H1 (cell line): ENCODE measurements at regions not wholly inside any gene's neighbourhood (a gene's known extent, or its start where the extent isn't known, plus 50 kb on each side); places are given as distances from the start of the nearest gene placed in this dataset.

Source experiments
- CTCF ChIA-PET: fragments of 300-600 bp; sonication (Branson Sonifier 250); formaldehyde crosslinking; loops from one replicate; lab custom pipeline; 2021; ENCODE audit not compliant: partially characterized antibody; lab: Charles Lee
- POLR2A ChIA-PET: fragments of 300-600 bp; sonication (Branson Sonifier 250); formaldehyde crosslinking; loops from one replicate; lab custom pipeline; 2021; ENCODE audit warnings: inconsistent platforms; ENCODE audit not compliant: partially characterized antibody; lab: Charles Lee
- DNase-seq, 2 experiments: peaks; one replicate each; pipeline versions ENCODE4 v3.0.0 to v3.0.0-alpha.2; 2010 to 2022; ENCODE audit warnings: low spot score in 2 of 2, low read depth in 1 of 2, mixed read lengths in 1 of 2
- FAIRE-seq: peaks from 2 replicates; lab custom pipeline; 2011; peaks lifted over from hg19 to GRCh38; lab: Jason Lieb, UNC
- H2AFZ ChIP-seq: 2 replicates; pipeline ENCODE4 v1.8.1; 2012; ENCODE audit warnings: low read length, inconsistent platforms
- H2AK5ac ChIP-seq: 2 replicates; pipeline ENCODE4 v1.6.1; 2013; ENCODE audit warnings: low read depth, low read length
- H2BK120ac ChIP-seq: replicated peaks from 2 replicates; pipeline ENCODE3; 2013; ENCODE audit warnings: low read depth, low read length, inconsistent platforms
- H2BK12ac ChIP-seq: 2 replicates; pipeline ENCODE4 v1.6.1; 2013; ENCODE audit warnings: low read depth, low read length
- H2BK15ac ChIP-seq: 2 replicates; pipeline ENCODE4 v1.6.1; 2013; ENCODE audit warnings: low read length
- H2BK20ac ChIP-seq: 2 replicates; pipeline ENCODE4 v1.6.1; 2013; ENCODE audit warnings: low read length
- H2BK5ac ChIP-seq: 2 replicates; pipeline ENCODE4 v1.6.1; 2013; ENCODE audit warnings: low read depth, low read length
- H3K14ac ChIP-seq: 2 replicates; pipeline ENCODE4 v1.6.1; 2013; ENCODE audit warnings: inconsistent platforms; ENCODE audit not compliant: insufficient read length
- H3K18ac ChIP-seq: 2 replicates; pipeline ENCODE4 v1.6.1; 2013; ENCODE audit warnings: low read length; ENCODE audit errors: extremely low read depth
- H3K23ac ChIP-seq: 2 replicates; pipeline ENCODE4 v1.6.1; 2013; ENCODE audit warnings: inconsistent platforms; ENCODE audit not compliant: insufficient read length
- H3K23me2 ChIP-seq: 2 replicates; pipeline ENCODE4 v1.6.1; 2013; ENCODE audit warnings: low read depth, low read length
- H3K27ac ChIP-seq: 2 replicates; pipeline ENCODE4 v1.6.1; 2011; ENCODE audit warnings: low read depth, low read length, inconsistent platforms
- H3K27me3 ChIP-seq, 4 experiments: replicated peaks in 1 of 4; 1 replicate in 1 of 4; 2 replicates in 3 of 4; pipeline versions ENCODE4 v1.6.1 to v1.8.1; 2011 to 2013; ENCODE audit warnings: low read length in 3 of 4, mild to moderate bottlenecking in 3 of 4, inconsistent platforms in 2 of 4, mixed read lengths in 2 of 4, moderate library complexity in 1 of 4; ENCODE audit not compliant: control insufficient read depth in 3 of 4, insufficient read depth in 3 of 4; ENCODE audit errors: extremely low read depth in 1 of 4
- H3K36me3 ChIP-seq, 4 experiments: 2 replicates each; pipeline versions ENCODE4 v1.6.1 to v1.8.1; 2011 to 2013; ENCODE audit warnings: mild to moderate bottlenecking in 4 of 4, low read length in 3 of 4, moderate library complexity in 2 of 4, control low read depth in 1 of 4, inconsistent platforms in 1 of 4; ENCODE audit not compliant: insufficient read depth in 4 of 4, control insufficient read depth in 2 of 4
- H3K4ac ChIP-seq: replicated peaks from 2 replicates; pipeline ENCODE3; 2013; ENCODE audit warnings: low read length, low read depth, mixed read lengths, inconsistent platforms; ENCODE audit not compliant: insufficient read length
- H3K4me1 ChIP-seq, 4 experiments: replicated peaks in 1 of 4; 1 replicate in 1 of 4; 2 replicates in 3 of 4; pipeline versions ENCODE4 v1.6.1 to v1.8.1; 2011 to 2013; ENCODE audit warnings: low read length in 3 of 4, inconsistent platforms in 2 of 4, mixed read lengths in 1 of 4; ENCODE audit not compliant: insufficient read depth in 4 of 4, control insufficient read depth in 3 of 4
- H3K4me2 ChIP-seq, 2 experiments: 2 replicates each; pipeline versions ENCODE4 v1.6.1 to v1.8.1; 2011 to 2013; ENCODE audit warnings: low read depth in 2 of 2, low read length in 2 of 2, control low read depth in 1 of 2, inconsistent platforms in 1 of 2, mild to moderate bottlenecking in 1 of 2; ENCODE audit not compliant: insufficient read depth in 1 of 2
- H3K4me3 ChIP-seq, 4 experiments: fragments of 200-600, 300-600 bp in 1 of 4; sonication (generic), shearing (Covaris generic), sonication (Bioruptor Twin) in 1 of 4; 2 replicates each; pipeline versions ENCODE4 v1.5.1 to v1.8.1; 2011 to 2016; ENCODE audit warnings: low read length in 4 of 4, low read depth in 3 of 4, control low read depth in 2 of 4, inconsistent platforms in 2 of 4, mild to moderate bottlenecking in 2 of 4, mixed read lengths in 1 of 4, moderate library complexity in 1 of 4; ENCODE audit not compliant: insufficient read depth in 2 of 4; ENCODE audit errors: extremely low read depth in 1 of 4
- H3K56ac ChIP-seq: replicated peaks from 2 replicates; pipeline ENCODE3; 2013; ENCODE audit warnings: low read depth, mild to moderate bottlenecking, mixed read lengths, low read length, inconsistent platforms; ENCODE audit not compliant: insufficient read length
- H3K79me1 ChIP-seq: 2 replicates; pipeline ENCODE4 v1.6.1; 2013; ENCODE audit warnings: low read depth, low read length, control low read depth
- H3K79me2 ChIP-seq, 2 experiments: 2 replicates each; pipeline versions ENCODE4 v1.6.1 to v1.8.1; 2012 to 2013; ENCODE audit warnings: low read length in 2 of 2, mild to moderate bottlenecking in 2 of 2, inconsistent platforms in 1 of 2; ENCODE audit not compliant: insufficient read depth in 2 of 2, control insufficient read depth in 1 of 2
- H3K9ac ChIP-seq, 4 experiments: replicated peaks in 1 of 4; 1 replicate in 1 of 4; 2 replicates in 3 of 4; pipeline versions ENCODE4 v1.6.1 to v1.8.1; 2011 to 2013; ENCODE audit warnings: low read depth in 3 of 4, low read length in 3 of 4, control low read depth in 2 of 4, mild to moderate bottlenecking in 2 of 4, moderate library complexity in 2 of 4, inconsistent platforms in 1 of 4; ENCODE audit errors: extremely low read depth in 1 of 4
- H3K9me3 ChIP-seq, 2 experiments: 2 replicates each; pipeline versions ENCODE4 v1.6.1 to v1.8.1; 2012 to 2013; ENCODE audit warnings: mild to moderate bottlenecking in 2 of 2, moderate library complexity in 2 of 2, control low read depth in 1 of 2, inconsistent platforms in 1 of 2, low read depth in 1 of 2, low read length in 1 of 2, mixed read lengths in 1 of 2; ENCODE audit not compliant: insufficient read depth in 2 of 2
- H4K20me1 ChIP-seq, 2 experiments: replicated peaks in 1 of 2; 2 replicates each; pipeline versions ENCODE3 to v1.8.1; 2011 to 2013; ENCODE audit warnings: inconsistent platforms in 2 of 2, low read length in 2 of 2, mild to moderate bottlenecking in 1 of 2; ENCODE audit not compliant: insufficient read depth in 2 of 2, control insufficient read depth in 1 of 2
- H4K5ac ChIP-seq: 2 replicates; pipeline ENCODE4 v1.6.1; 2013; ENCODE audit warnings: low read length, low read depth, mixed read lengths, inconsistent platforms; ENCODE audit not compliant: insufficient read length
- H4K8ac ChIP-seq: 2 replicates; pipeline ENCODE4 v1.8.0; 2013; ENCODE audit warnings: mild to moderate bottlenecking, moderate library complexity, low read length, inconsistent platforms; ENCODE audit not compliant: insufficient read depth; ENCODE audit errors: extremely low read depth
- H4K91ac ChIP-seq: replicated peaks from 2 replicates; pipeline ENCODE3; 2013; ENCODE audit warnings: low read length, mixed read lengths, inconsistent platforms; ENCODE audit not compliant: insufficient read length
- EGR1 ChIP-seq: IDR thresholded peaks from 2 replicates; pipeline ENCODE4 v1.6.1; 2011; ENCODE audit warnings: low read depth, low read length, borderline replicate concordance
- SP2 ChIP-seq: IDR thresholded peaks from 2 replicates; pipeline ENCODE4 v1.6.1; 2012; ENCODE audit warnings: mild to moderate bottlenecking, low read length, inconsistent platforms
- WGBS, 2 experiments: shearing (Covaris generic) in 1 of 2; methylation state at CpG; one replicate each; pipeline versions ENCODE4 v1.1.6 to v1.1.7; 2013 to 2015; ENCODE audit warnings: low lambda C conversion rate in 2 of 2, mixed read lengths in 2 of 2, inconsistent platforms in 1 of 2, low coverage in 1 of 2, missing lambda C conversion rate in 1 of 2; ENCODE audit not compliant: insufficient replicate concordance in 2 of 2, insufficient coverage in 1 of 2, insufficient read length in 1 of 2; ENCODE audit errors: extremely low coverage in 1 of 2, missing lambda C conversion rate in 1 of 2; 5-methylcytosine and 5-hydroxymethylcytosine counted together

DNA sequence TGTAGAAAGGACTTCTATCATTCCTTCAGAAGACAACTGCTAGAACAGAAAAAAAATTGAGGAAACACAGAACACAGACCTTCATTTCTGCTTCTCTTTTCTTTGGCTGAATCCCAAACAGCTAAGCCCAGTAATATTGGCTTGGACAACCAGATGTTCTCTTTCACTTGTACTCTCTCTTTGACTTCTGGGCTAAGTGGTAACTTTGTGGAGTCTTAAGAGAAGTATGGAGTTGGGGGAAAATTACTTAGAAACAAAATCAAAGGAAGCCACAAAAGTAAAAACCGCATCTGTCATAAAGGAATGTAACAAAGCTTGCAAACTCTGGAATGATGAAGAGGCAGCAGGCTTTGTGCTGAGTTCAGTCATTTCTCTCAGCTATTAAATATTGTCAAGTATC is 587.5 kb downstream of the CBLN4 start:
- Histone ChIP-seq H3K23ac (no peak overlapping the region), H3K23me2 (no peaks in the 10 kb centered on the region), H3K18ac (no peak overlapping the region), H3K9me3 (peaks cover 0 to 2% of the 10 kb centered on the region in 2 experiments; a peak in 1 of 4 replicates), H3K36me3 (no peaks in the 10 kb centered on the region), H2AFZ (no peak overlapping the region), H3K27ac (no peak overlapping the region), H2BK5ac (no peak overlapping the region), H2BK15ac (no peak overlapping the region), H3K56ac (no peak overlapping the region), H3K79me2 (no peaks in the 10 kb centered on the region), H3K79me1 (no peaks in the 10 kb centered on the region), H2BK12ac (no peak overlapping the region), H3K4me2 (no peak overlapping the region), H2BK120ac (no peak overlapping the region), H3K14ac (no peak overlapping the region), H3K4ac (no peak overlapping the region), H2AK5ac (no peak overlapping the region), H3K27me3 (no peaks in the 10 kb centered on the region), H3K4me3 (no peak overlapping the region), H4K20me1 (no peaks in the 10 kb centered on the region), H3K4me1 (peaks cover 4 to 9% (median 6%) of the 10 kb centered on the region in 4 experiments; a peak in 6 of 7 replicates), H4K5ac (no peak overlapping the region), H4K8ac (no peak overlapping the region), H3K9ac (no peak overlapping the region), H2BK20ac (no peak overlapping the region), H4K91ac (no peak overlapping the region)
- TF ChIP-seq EGR1 (no peak), SP2 (no peak)
- no peak for FAIRE-seq
- ChIA-PET POLR2A (no interaction called here), CTCF (interaction anchor here (0.7 to 1.4 kb wide), 3 partner anchors 9 to 1207 kb away, joined by 3 to 9 read pairs (median 3); no protein-coding TSS in a partner anchor)
- DNase-seq = no peak
- WGBS, 2 experiments = 100% methylated on average over 1 of the region's 1 CpG; no CpG with 5 or more reads in 1 of the 2 experiments
